OCI-LY7 (cell line): ENCODE measurements at regions not wholly inside any gene's neighbourhood (a gene's known extent, or its start where the extent isn't known, plus 50 kb on each side); places are given as distances from the start of the nearest gene placed in this dataset.

ENCODE experiments used
- BruUV-seq: library from RNA; stranded (reverse); fragments of 400-500 nt; replicated peaks from 2 replicates; lab custom pipeline; 2021; lab: Mats Ljungman, UMichigan
- CTCF ChIA-PET: fragments of 300-600 bp; sonication (Branson Sonifier 250); formaldehyde crosslinking; loops from one replicate; lab custom pipeline; 2022; ENCODE audit warnings: antibody characterized with exemption; ENCODE audit not compliant: unreplicated experiment; lab: Charles Lee
- POLR2A ChIA-PET: fragments of 300-600 bp; sonication (Branson Sonifier 250); formaldehyde crosslinking; loops from one replicate; lab custom pipeline; 2022; ENCODE audit warnings: antibody characterized with exemption; lab: Charles Lee
- DNase-seq: peaks from one replicate; pipeline ENCODE4 v3.0.0-alpha.2; 2015; ENCODE audit warnings: low spot score
- H2AFZ ChIP-seq: fragments of 200-600 bp; sonication (generic), shearing (Covaris generic); 2 replicates; pipeline ENCODE4 v1.6.1; 2014; ENCODE audit warnings: mild to moderate bottlenecking, antibody characterized with exemption, low read length, moderate library complexity
- H3K27ac ChIP-seq: fragments of 200-600 bp; sonication (generic); 2 replicates; pipeline ENCODE4 v1.5.1; 2014; ENCODE audit warnings: mixed run types, low read depth, mild to moderate bottlenecking, moderate library complexity, low read length, inconsistent platforms; ENCODE audit not compliant: poor library complexity, severe bottlenecking
- H3K36me3 ChIP-seq: fragments of 200-600 bp; sonication (generic); 2 replicates; pipeline ENCODE4 v1.6.1; 2014; ENCODE audit warnings: mild to moderate bottlenecking, antibody characterized with exemption, low read length, moderate library complexity, mixed read lengths; ENCODE audit not compliant: insufficient read depth
- H3K4me1 ChIP-seq: fragments of 200-600 bp; sonication (generic); 2 replicates; pipeline ENCODE4 v1.5.1; 2014; ENCODE audit warnings: mild to moderate bottlenecking, low read length; ENCODE audit not compliant: insufficient read depth, poor library complexity, severe bottlenecking
- H3K4me2 ChIP-seq: fragments of 200-600 bp; sonication (generic); 2 replicates; pipeline ENCODE4 v1.6.1; 2014; ENCODE audit warnings: mild to moderate bottlenecking, low read length
- H3K4me3 ChIP-seq: fragments of 200-600 bp; sonication (generic); 2 replicates; pipeline ENCODE4 v1.5.1; 2014; ENCODE audit warnings: mild to moderate bottlenecking, low read depth, low read length; ENCODE audit not compliant: poor library complexity, severe bottlenecking
- H3K79me2 ChIP-seq: fragments of 200-600 bp; sonication (generic); 2 replicates; pipeline ENCODE4 v1.6.1; 2016; ENCODE audit warnings: low read depth, mild to moderate bottlenecking, low read length, moderate library complexity, mixed read lengths; ENCODE audit not compliant: insufficient read depth
- H3K9me2 ChIP-seq: fragments of 200-600 bp; sonication (generic); 2 replicates; pipeline ENCODE4 v1.6.1; 2016; ENCODE audit warnings: mild to moderate bottlenecking, low read length, mixed read lengths; ENCODE audit not compliant: insufficient read depth
- H3K9me3 ChIP-seq: fragments of 200-600 bp; sonication (generic); 2 replicates; pipeline ENCODE4 v1.6.1; 2014; ENCODE audit warnings: mild to moderate bottlenecking, mixed run types, low read length, mixed read lengths
- H4K20me1 ChIP-seq: fragments of 200-600 bp; sonication (generic); 2 replicates; pipeline ENCODE4 v1.6.1; 2014; ENCODE audit warnings: mild to moderate bottlenecking, antibody characterized with exemption, low read length, moderate library complexity, mixed read lengths; ENCODE audit not compliant: insufficient read depth
- CTCF ChIP-seq: fragments of 200-600 bp; sonication (generic); conservative IDR thresholded peaks from 2 replicates; pipeline ENCODE4 v1.5.1; 2014; ENCODE audit warnings: mild to moderate bottlenecking, antibody characterized with exemption, low read length, moderate library complexity, mixed read lengths
- EZH2phosphoT487 ChIP-seq: fragments of 200-600 bp; sonication (generic); IDR thresholded peaks from 2 replicates; pipeline ENCODE4 v1.6.1; 2018; ENCODE audit warnings: low read depth, borderline replicate concordance, mild to moderate bottlenecking, mixed run types, antibody characterized with exemption, low read length, moderate library complexity, mixed read lengths
- intact Hi-C: fragments of 100-400 bp; cut with micrococcal nuclease; formaldehyde crosslinking; loops from one replicate; pipeline ENCODE4 v1.10.0; 2022; ENCODE audit not compliant: unreplicated experiment

GRCh38 chr2:137847443-137847842 lies 116.8 kb upstream of the HNMT start:
- H3K36me3 ChIP-seq, result no peaks in the 10 kb centered on the region
- DNase-seq, result no peak
- intact Hi-C loops, result no loop called here
- H3K27ac ChIP-seq, result no peak overlapping the region
- no peaks in the 10 kb centered on the region for H3K4me1 ChIP-seq
- no peaks in the 10 kb centered on the region for H3K79me2 ChIP-seq
- POLR2A ChIA-PET, result interaction anchor here (1.2 kb wide), 1 partner anchor 31 kb away, joined by 3 read pairs; no protein-coding TSS in a partner anchor
- H3K4me3 ChIP-seq, result no peak overlapping the region
- CTCF ChIA-PET, result no interaction called here
- no peaks in the 10 kb centered on the region for H4K20me1 ChIP-seq
- H2AFZ ChIP-seq, result no peak overlapping the region
- TF ChIP-seq EZH2phosphoT487 (no peak), CTCF (no peak)
- H3K9me2 ChIP-seq, result no peaks in the 10 kb centered on the region
- BruUV-seq, result no TSS peak
- peaks cover 6% of the 10 kb centered on the region; the same call in 1 of the 2 replicates for H3K9me3 ChIP-seq
- H3K4me2 ChIP-seq, result no peak overlapping the region

GRCh38 chr2:137857881-137858280 lies 106.4 kb upstream of the HNMT start:
- intact Hi-C loops, result no loop called here
- H3K79me2 ChIP-seq, result no peaks in the 10 kb centered on the region
- DNase-seq, result no peak
- H3K4me1 ChIP-seq, result no peaks in the 10 kb centered on the region
- H3K36me3 ChIP-seq, result no peaks in the 10 kb centered on the region
- no peaks in the 10 kb centered on the region for H3K9me3 ChIP-seq
- no peak overlapping the region for H3K4me3 ChIP-seq
- CTCF ChIA-PET, result no interaction called here
- H3K4me2 ChIP-seq, result no peak overlapping the region
- H3K9me2 ChIP-seq, result no peaks in the 10 kb centered on the region
- POLR2A ChIA-PET, result no interaction called here
- H3K27ac ChIP-seq, result no peak overlapping the region
- BruUV-seq, result no TSS peak
- H4K20me1 ChIP-seq, result no peaks in the 10 kb centered on the region
- TF ChIP-seq EZH2phosphoT487 (no peak), CTCF (no peak)
- H2AFZ ChIP-seq, result no peak overlapping the region

- POLR2A ChIA-PET, result interaction anchor here (1.0 kb wide), 1 partner anchor 10 kb away, joined by 3 read pairs; no protein-coding TSS in a partner anchor
- H3K4me2 ChIP-seq, result no peak overlapping the region
- no peak overlapping the region for H3K27ac ChIP-seq
- H4K20me1 ChIP-seq, result no peaks in the 10 kb centered on the region
- intact Hi-C loops, result no loop called here
- no peaks in the 10 kb centered on the region for H3K36me3 ChIP-seq
- H2AFZ ChIP-seq, result no peak overlapping the region
- TF ChIP-seq CTCF (no peak), EZH2phosphoT487 (no peak)
- DNase-seq, result no peak
- H3K4me1 ChIP-seq, result no peaks in the 10 kb centered on the region
- CTCF ChIA-PET, result no interaction called here
- no peaks in the 10 kb centered on the region for H3K9me2 ChIP-seq
- H3K9me3 ChIP-seq, result no peaks in the 10 kb centered on the region
- no peaks in the 10 kb centered on the region for H3K79me2 ChIP-seq
- H3K4me3 ChIP-seq, result no peak overlapping the region
- no TSS peak for BruUV-seq
Measured at GRCh38 chr2:137862651-137863050, 101.6 kb upstream of the HNMT start.
